Body of pancreas (tissue), 4 donors: ENCODE measurements at regions not wholly inside any gene's neighbourhood (a gene's known extent, or its start where the extent isn't known, plus 50 kb on each side); places are given as distances from the start of the nearest gene placed in this dataset.

ENCODE experiments used
- POLR2A ChIP-seq, 3 donors: fragments of 450-650 bp; IDR thresholded peaks; one replicate each; pipeline ENCODE4 v1.6.1; 2016; ENCODE audit warnings: antibody characterized with exemption in 3 of 3, mild to moderate bottlenecking in 2 of 3
- TF ChIP-seq, protein P1 (sequence below), 7 experiments: fragments of 450-650 bp in 4 of 7; fragments of 200-600 bp in 3 of 7; sonication (generic) in 3 of 7; IDR thresholded peaks; one replicate each; pipeline ENCODE4 v1.5.1; 2016 to 2019; ENCODE audit warnings: antibody characterized with exemption in 7 of 7

DNA sequence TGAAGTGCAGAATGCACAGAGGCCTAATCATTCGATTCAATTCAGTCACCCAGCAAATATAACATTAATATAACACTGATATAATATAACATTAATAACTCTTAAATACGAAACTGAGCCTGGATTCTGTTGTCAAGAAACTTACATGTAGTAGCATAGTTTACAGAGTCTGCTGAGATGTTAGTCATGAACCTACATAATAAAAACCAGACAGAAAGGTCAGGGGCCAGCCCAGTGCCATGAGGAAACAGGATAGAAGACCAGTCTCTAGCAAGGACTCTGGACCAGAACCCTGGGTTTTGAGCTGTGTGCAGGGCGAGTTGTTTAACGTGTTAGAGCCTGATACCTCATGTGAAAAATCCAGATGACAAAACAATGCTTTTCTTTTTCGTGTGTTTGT lies 234.7 kb downstream of the NR2F1-AS1 start:
- TF ChIP-seq, protein P1, sequence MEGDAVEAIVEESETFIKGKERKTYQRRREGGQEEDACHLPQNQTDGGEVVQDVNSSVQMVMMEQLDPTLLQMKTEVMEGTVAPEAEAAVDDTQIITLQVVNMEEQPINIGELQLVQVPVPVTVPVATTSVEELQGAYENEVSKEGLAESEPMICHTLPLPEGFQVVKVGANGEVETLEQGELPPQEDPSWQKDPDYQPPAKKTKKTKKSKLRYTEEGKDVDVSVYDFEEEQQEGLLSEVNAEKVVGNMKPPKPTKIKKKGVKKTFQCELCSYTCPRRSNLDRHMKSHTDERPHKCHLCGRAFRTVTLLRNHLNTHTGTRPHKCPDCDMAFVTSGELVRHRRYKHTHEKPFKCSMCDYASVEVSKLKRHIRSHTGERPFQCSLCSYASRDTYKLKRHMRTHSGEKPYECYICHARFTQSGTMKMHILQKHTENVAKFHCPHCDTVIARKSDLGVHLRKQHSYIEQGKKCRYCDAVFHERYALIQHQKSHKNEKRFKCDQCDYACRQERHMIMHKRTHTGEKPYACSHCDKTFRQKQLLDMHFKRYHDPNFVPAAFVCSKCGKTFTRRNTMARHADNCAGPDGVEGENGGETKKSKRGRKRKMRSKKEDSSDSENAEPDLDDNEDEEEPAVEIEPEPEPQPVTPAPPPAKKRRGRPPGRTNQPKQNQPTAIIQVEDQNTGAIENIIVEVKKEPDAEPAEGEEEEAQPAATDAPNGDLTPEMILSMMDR (IDR thresholded peaks at IDR 0.05), result no peak
- TF ChIP-seq POLR2A (IDR thresholded peaks at IDR 0.05), result no peak
